Fibroblast of pulmonary artery (primary cell): ENCODE measurements at regions not wholly inside any gene's neighbourhood (a gene's known extent, or its start where the extent isn't known, plus 50 kb on each side); places are given as distances from the start of the nearest gene placed in this dataset.

Experiments used
- DNase-seq: peaks from one replicate; pipeline ENCODE4 v3.0.0-alpha.2; 2010; ENCODE audit warnings: low read depth
- H3K4me3 ChIP-seq: replicated peaks from 2 replicates; pipeline ENCODE4 v1.5.1; 2011; ENCODE audit warnings: low read depth, mild to moderate bottlenecking, control low read depth, low read length, moderate library complexity
- CTCF ChIP-seq: IDR thresholded peaks from 2 replicates; pipeline ENCODE4 v1.5.1; 2011; ENCODE audit warnings: mild to moderate bottlenecking, control low read depth, low read length, inconsistent platforms; ENCODE audit errors: missing control alignments

DNA sequence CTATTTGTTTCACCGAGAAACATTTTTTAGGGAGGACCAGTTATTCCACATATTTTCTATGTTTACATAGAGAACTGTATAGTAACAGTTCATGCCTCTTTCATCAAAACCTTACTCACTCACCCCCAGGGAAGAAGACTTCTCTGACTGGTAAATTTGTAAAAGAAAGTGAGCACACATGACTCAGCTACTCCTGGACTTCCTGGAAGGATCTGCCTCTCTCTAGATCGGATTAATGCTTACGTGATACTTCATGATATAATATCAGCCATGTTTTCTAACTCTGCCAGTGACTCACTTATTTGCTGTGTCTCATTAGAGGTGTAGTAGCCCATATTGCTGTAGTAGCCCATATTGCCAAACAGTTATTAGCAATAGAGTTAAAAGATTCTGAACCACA, 494.3 kb upstream of the ATXN7L3B start:
- DNase-seq, result peak; percentile 37
- TF ChIP-seq CTCF, result no peak
- H3K4me3 ChIP-seq, result no peak overlapping the region

GRCh38 chr12:74049348-74049747, 488.3 kb upstream of the ATXN7L3B start:
- no peak for DNase-seq
- TF ChIP-seq CTCF, result no peak
- no peak overlapping the region for H3K4me3 ChIP-seq

- DNase-seq, result no peak
- no peak for TF ChIP-seq CTCF
- H3K4me3 ChIP-seq, result no peak overlapping the region
Measured at GRCh38 chr12:74051848-74052247, 485.8 kb upstream of the ATXN7L3B start.

- no peak for TF ChIP-seq CTCF
- DNase-seq, result no peak
- H3K4me3 ChIP-seq, result no peak overlapping the region
Measured at GRCh38 chr12:74066476-74066875, 471.2 kb upstream of the ATXN7L3B start.

- no peak overlapping the region for H3K4me3 ChIP-seq
- TF ChIP-seq CTCF, result no peak
- DNase-seq, result no peak
Measured at GRCh38 chr12:74071182-74071581, 466.5 kb upstream of the ATXN7L3B start.

DNA sequence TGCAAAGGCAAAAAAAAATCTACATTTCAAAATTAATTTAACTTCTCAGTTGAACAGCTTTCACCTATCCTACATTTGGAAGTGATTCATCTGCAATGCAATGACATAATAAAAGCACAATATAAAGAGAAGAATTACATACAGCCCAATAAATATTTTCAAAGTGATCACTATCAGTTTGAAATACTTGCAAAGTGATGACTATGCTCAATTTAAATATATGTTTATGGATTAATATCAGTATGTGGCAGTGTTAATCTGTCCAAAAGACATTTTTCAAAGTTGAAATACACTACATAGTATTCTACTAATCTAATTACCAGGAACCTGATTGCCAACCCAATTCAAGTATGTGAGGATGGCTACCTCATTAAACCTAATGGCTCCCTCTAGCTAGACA, 460.7 kb upstream of the ATXN7L3B start:
- no peak overlapping the region for H3K4me3 ChIP-seq
- no peak for TF ChIP-seq CTCF
- no peak for DNase-seq

GRCh38 chr12:74105434-74105833, 432.2 kb upstream of the ATXN7L3B start:
- TF ChIP-seq CTCF, result no peak
- no peak overlapping the region for H3K4me3 ChIP-seq
- no peak for DNase-seq
